HG03139 (cell line): ENCODE measurements at regions not wholly inside any gene's neighbourhood (a gene's known extent, or its start where the extent isn't known, plus 50 kb on each side); places are given as distances from the start of the nearest gene placed in this dataset.

ENCODE experiments used
- ATAC-seq: cut with Tn5 transposase; IDR thresholded peaks from one replicate; pipeline ENCODE4 v1.9.1; 2021; ENCODE audit not compliant: unreplicated experiment

GRCh38 chr10:120982507-120982906, 131.3 kb downstream of the WDR11 start:
- ATAC-seq, result no peak

- no peak for ATAC-seq
These were observed 132.6 kb downstream of the WDR11 start for GRCh38 chr10:120983721-120984120.

- ATAC-seq, result no peak
These were observed 133.1 kb downstream of the WDR11 start for GRCh38 chr10:120984221-120984620.

GRCh38 chr10:120987359-120987758, 136.2 kb downstream of the WDR11 start:
- ATAC-seq, result no peak

GRCh38 chr10:120988751-120989150, 137.6 kb downstream of the WDR11 start:
- ATAC-seq, result no peak

GRCh38 chr10:120989279-120989678, 138.1 kb downstream of the WDR11 start:
- ATAC-seq, result no peak

- no peak for ATAC-seq
These were observed 138.9 kb downstream of the WDR11 start for GRCh38 chr10:120989996-120990598.

- ATAC-seq, result no peak
These were observed 139.7 kb downstream of the WDR11 start for GRCh38 chr10:120990831-120991230.

- no peak for ATAC-seq
These were observed 141.9 kb downstream of the WDR11 start for GRCh38 chr10:120993089-120993488.

GRCh38 chr10:120995768-120996167, 144.6 kb downstream of the WDR11 start:
- no peak for ATAC-seq

- no peak for ATAC-seq
These were observed 145.4 kb downstream of the WDR11 start for GRCh38 chr10:120996456-120997034.

GRCh38 chr10:120997313-120997712, 146.2 kb downstream of the WDR11 start:
- ATAC-seq, result no peak

- no peak for ATAC-seq
These were observed 146.6 kb downstream of the WDR11 start for GRCh38 chr10:120997756-120998155.

GRCh38 chr10:120998251-120998650, 147.1 kb downstream of the WDR11 start:
- no peak for ATAC-seq

- no peak for ATAC-seq
These were observed 147.7 kb downstream of the WDR11 start for GRCh38 chr10:120998782-120999285.

- no peak for ATAC-seq
These were observed 148.7 kb downstream of the WDR11 start for GRCh38 chr10:120999868-121000267.

- no peak for ATAC-seq
These were observed 151.5 kb downstream of the WDR11 start for GRCh38 chr10:121002586-121003205.

- no peak for ATAC-seq
These were observed 154.9 kb downstream of the WDR11 start for GRCh38 chr10:121005948-121006587.

- ATAC-seq, result no peak
These were observed 156.1 kb downstream of the WDR11 start for GRCh38 chr10:121007264-121007663.

- ATAC-seq, result no peak
These were observed 164.8 kb downstream of the WDR11 start for GRCh38 chr10:121015916-121016315.

GRCh38 chr10:121024905-121025584, 173.9 kb downstream of the WDR11 start:
- no peak for ATAC-seq
